Pulmonary artery endothelial cell (primary cell): ENCODE measurements at regions not wholly inside any gene's neighbourhood (a gene's known extent, or its start where the extent isn't known, plus 50 kb on each side); places are given as distances from the start of the nearest gene placed in this dataset.

Experiments used
- DNase-seq: peaks from one replicate; pipeline ENCODE4 v3.0.0-alpha.2; 2011; ENCODE audit warnings: low read depth, low spot score

DNA sequence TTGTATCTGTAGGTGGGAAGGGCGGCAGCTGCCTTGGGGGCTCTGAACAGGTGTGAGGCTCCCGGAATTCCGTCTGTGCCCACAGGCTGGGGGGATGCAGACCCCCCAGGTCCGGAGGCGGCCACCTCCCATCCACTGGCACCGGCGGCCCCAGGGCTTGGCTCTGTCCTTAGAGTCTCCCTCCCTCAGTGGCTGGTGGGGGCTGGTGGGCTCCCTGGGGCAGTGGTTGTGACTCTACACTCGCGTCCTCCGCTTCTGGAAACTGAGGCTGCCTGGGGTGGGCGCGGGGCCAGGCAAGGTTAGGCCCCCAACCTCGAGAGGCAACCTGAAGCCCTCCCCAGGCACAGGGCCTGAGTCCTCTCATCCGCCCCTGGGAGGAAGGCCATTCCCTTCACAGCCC lies 1305.4 kb downstream of the BRD1 start:
- DNase-seq = no peak

GRCh38 chr22:48520884-48521588 lies 1306.6 kb downstream of the BRD1 start:
- DNase-seq = no peak

DNA sequence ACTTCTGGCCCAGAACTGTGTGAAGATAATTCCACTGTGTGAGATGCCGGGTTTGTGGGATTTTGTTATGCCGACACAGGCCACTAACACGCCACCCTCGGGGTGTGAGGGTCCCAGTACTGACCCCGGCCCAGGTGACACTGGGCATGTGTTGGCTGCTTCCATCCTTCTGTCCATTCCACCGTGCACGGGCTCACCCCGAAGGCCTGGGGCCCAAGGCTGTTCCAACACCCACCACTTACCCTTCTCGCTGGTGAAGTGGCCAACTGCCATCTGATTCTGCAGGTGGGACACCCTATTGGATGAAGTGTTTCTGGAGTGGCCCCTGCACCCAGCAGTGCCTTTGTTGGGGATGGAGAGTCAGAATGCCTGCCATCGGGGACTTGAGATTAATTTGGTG lies 1307.5 kb downstream of the BRD1 start:
- DNase-seq = no peak

GRCh38 chr22:48517039-48518030 lies 1310.3 kb downstream of the BRD1 start:
- DNase-seq = no peak

DNA sequence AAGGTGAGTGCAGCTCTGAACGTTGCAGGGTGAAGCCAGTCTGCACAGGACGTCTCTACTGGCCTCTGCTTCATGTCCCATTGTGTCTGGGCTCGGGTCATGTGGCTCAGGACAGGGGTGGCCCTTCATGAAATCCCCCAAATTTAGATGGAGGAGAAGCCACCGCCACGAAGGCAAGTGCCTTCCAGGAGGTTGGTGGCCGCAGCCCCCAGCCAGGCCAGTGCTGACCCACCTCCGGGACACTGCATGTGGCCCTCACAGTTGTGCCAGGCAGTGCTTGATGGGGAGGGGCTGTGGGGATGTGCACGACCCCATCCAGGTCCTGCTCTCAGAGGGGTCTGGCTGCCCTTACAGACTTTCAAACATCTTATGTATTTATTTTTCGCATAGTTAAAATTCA lies 1311.1 kb downstream of the BRD1 start:
- DNase-seq = no peak

DNA sequence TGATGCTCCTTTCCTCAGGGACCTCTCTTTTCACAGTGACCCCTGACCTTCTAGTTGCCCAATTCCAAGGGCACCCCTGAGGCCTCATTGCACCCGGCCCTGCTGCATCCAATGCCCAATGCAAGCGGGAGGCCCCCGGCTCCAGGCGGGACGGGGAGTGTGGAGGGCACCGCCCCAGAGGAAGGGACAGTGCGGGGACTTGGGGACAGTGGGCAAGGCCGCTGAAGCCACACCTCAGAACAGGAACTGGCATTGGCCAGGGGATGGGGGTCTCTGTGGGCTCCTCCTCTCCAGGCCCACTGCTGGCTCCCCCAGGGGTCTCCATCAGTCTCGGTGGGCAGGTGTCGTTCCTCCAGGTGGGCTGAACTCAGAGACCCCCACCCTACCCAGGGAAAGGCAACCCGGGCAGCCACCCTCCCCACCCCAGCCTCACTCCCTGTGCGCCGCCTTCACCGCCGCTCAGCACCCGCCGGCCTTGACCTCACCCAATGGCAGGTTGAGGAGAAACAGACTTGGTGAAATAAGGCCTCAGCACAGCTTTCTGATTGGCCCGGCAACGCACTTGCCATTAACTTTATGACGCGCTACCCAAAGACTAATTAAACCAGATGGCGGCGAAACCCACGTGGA lies 1312.0 kb downstream of the BRD1 start:
- no peak for DNase-seq

DNA sequence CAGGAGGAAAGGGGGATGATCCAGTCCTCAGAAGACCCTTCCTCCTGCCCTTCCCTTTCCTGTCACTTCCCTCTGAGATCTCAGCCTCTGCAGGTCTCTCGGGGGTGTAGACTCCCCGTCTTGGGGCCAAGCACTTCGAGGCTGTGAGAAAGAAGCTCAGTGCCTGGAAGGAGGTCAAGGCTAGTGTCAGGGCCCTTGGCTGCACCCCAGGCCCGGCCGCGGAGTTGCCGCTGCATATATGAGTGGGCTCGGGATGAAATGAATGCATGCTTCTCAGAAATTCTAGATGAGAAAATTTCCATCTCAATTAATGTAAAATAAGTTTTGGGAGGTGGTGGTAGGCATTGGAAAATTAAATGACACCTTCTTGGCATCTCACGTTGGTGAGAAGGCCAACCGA lies 1313.7 kb downstream of the BRD1 start:
- DNase-seq = no peak

DNA sequence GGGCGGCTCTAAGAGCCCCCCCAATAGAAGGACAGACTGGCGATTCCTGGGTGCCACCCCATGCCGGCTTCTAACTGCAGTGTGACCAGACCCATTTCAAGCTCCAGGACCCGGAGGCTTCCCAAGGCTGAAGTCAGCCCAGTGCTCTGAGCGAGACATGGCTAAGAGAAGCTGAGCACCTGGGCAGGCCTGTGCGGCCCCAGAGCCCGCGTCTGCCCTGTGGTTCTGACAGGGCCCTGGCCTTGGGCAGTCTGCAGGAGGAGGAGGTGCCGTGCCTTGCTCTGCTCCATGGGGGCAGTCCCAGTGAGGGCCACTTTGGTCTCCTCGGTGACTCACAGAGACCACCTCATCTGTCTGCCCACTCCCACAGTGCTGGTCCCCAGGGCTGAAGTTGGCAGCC lies 1314.2 kb downstream of the BRD1 start:
- no peak for DNase-seq

DNA sequence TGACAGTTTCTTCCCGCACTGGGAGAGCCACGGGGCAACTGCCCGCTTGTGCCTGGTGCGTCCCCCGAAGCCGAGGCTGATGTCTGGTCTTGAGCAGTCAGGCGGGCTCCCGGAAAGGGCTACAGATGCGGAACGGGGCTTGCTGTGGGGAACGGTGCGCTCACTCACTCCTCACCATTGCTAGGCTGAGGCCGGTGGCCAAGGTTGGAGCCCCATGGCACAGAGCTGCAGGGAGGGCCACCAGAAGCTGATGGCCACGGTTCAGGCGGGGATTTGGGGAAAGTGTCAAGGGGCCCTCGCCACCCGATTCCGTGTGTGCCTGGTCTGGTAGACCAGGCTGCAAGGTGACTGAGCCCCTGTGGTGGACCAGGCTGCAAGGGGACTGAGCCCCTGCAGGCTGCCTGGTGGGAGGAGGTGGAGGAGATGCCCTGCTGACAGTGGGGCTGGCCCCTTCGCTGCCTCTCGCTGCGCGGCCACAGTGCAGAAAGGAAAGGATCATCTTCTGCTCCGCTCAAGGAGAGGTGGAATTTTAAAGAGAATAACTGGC lies 1315.8 kb downstream of the BRD1 start:
- no peak for DNase-seq

- no peak for DNase-seq
Measured at GRCh38 chr22:48511211-48511610, 1316.5 kb downstream of the BRD1 start.

DNA sequence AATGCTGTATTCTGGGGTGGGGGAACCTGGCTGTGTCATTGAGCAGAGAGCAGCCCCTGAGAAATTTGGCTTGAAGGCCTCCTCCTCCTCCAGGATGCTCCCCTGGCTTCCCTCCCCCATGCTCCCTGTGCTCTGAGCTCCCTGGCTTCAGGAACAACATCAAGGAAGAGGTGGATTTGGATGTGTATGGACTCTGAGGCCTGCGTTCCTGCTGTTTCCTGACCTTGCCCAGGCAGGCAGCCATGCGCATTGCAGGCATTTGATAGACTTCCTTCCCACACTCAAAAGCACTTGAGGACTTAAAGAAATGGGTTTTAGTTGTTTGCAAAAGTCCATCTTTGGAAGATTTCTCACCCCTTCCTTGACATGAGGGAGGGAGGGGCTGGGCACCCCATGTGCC lies 1317.1 kb downstream of the BRD1 start:
- no peak for DNase-seq

DNA sequence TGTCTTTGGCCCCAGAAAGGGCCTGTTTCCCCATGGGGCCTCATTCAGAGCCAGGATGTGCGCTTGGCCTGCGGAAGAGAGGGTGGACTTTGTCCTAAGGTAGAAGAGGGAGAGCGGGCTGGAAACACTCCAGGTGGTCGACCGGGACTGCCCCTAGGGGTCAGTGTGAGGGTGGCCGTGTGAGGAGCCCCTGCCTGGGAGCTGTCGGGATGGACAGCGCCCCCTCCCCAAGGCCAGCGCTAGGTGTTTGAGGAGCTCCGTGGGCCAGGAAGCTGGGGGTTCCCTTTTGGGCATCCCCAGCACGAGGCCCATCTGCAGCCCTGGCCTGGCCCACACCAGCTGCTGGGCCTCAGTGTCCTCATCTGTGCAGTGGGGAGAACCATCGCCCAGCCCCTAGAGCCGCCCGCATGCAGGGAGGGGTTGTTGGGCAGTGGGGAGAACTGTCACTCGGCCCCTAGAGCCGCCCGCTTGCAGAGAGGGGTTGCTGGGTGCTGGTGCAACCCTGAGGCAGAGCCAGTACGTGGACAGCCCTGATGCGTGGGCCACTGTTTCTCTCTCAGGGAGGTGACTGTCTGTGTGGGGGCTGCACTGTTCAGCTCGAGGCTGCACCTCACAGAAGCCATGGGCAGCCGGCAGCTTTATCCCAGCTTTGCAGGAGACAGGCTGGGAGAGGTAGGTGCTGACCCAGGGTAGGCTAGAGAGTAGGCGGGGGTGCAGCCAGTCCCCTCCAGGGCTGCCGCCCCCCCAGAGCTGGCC lies 1319.9 kb downstream of the BRD1 start:
- no peak for DNase-seq

DNA sequence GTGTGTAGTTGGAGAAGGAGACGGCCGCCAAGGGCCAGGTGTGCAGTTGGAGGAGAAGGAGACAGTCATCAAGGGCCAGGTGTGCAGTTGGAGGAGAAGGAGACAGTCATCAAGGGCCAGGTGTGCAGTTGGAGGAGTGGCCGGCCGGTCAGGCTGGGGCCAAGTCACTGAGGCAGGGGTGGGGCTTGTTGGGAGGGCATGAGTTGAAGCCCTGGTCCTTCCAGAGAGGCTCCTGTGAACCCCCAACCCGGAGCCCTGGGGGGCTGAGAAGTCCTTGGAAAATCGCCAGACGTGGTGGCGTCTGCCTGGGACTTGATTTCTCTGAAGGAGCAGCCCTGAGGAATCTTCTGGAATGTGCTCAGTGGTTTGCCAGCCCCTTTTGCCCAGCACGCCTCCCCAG lies 1320.5 kb downstream of the BRD1 start:
- DNase-seq = no peak

GRCh38 chr22:48506506-48507145 lies 1321.0 kb downstream of the BRD1 start:
- no peak for DNase-seq

DNA sequence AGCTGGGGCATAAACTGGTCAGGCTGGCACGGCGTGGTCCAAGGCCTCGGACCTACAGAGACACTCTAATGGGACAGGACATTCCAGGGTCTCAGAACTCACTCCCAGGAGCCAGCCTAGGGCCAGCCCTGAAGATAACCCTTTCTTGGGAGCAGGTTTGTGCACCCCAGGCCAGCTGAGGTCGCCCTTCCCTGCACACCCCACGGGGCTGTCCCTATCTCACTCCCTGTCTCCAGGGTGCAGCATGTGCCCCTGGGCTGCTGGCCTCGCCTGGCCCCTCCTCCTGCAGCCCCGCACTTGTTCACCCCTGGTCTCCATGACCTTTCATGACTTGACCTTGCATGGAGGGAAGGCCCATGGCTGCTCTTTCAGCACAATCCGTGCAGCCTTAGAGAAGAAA lies 1321.8 kb downstream of the BRD1 start:
- DNase-seq = no peak

DNA sequence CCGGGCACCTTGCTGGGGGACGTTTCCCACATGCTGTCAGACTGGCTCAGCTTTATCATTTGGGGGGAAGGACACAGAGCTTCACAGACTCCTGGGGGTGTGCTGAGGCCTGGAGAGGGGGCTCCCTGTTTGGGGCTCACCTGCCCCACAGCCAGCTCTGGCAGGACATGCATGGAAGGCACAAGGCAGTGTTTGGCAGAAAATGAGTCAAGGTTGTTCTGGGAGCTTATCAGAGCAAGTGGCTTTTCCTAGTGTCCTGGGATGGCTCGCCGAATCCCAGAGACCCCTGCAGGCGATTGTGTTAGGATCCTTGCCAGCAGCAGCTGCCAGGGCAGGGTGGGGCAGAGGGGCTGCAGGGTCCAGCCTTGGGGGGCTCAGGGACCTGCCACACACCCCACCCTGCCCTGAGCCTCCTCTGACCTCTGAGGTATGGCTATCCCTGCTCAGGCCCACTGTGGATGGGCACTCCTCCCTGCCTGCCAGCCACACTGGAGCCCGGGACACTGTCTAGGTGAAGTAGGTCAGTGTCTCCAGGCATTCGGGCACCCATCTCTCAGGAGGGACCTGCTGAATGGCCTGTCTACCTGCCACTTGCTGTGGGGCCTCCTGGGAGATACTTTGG lies 1323.0 kb downstream of the BRD1 start:
- DNase-seq = no peak

GRCh38 chr22:48503876-48504275 lies 1323.8 kb downstream of the BRD1 start:
- DNase-seq = no peak

DNA sequence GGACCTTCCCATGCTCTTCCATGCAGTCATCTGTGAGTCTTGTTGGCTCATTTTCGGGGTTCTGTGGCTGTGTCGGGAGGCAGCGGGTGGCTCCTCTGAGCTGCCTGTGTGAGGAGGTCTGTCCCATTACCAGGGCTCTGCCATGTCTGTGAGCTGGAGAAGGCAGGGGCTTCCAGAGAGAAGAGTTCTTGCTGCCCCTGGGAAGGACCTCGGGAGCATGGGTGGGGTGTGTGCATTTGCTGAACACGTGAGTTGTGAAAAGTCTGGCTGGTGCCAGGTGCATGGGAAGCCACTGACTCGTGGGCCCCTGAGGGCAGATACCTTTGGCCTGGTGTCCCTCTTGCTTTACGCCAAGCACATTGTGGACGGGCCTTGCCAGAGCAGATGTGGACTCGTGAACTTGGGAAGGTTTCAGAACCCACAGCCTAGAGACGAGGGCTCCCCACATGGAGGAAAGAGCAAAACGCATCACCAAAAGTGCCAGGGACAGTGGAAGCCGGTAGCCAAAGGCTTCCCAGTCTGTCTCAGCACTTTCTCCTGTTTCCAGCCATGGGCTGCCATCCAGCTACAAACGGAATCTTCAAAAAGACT lies 1324.5 kb downstream of the BRD1 start:
- DNase-seq = no peak

GRCh38 chr22:48501231-48501750 lies 1326.4 kb downstream of the BRD1 start:
- DNase-seq = no peak
